Parathyroid adenoma (tissue), 2 donors: ENCODE measurements at regions not wholly inside any gene's neighbourhood (a gene's known extent, or its start where the extent isn't known, plus 50 kb on each side); places are given as distances from the start of the nearest gene placed in this dataset.

Experiments used
- H2AFZ ChIP-seq: fragments of 300-600 bp; sonication (generic); one replicate; pipeline ENCODE4 v1.7.0; 2017; ENCODE audit warnings: antibody characterized with exemption, mild to moderate bottlenecking
- H3K27ac ChIP-seq: fragments of 300-600 bp; sonication (generic); one replicate; pipeline ENCODE4 v1.7.0; 2017
- H3K27me3 ChIP-seq: fragments of 300-600 bp; sonication (generic); one replicate; pipeline ENCODE4 v1.7.0; 2017; ENCODE audit warnings: low read length; ENCODE audit not compliant: control insufficient read depth, insufficient read depth
- H3K36me3 ChIP-seq: fragments of 300-600 bp; sonication (generic); one replicate; pipeline ENCODE4 v1.7.0; 2017; ENCODE audit warnings: low read length; ENCODE audit not compliant: control insufficient read depth, insufficient read depth
- H3K4me1 ChIP-seq: fragments of 300-600 bp; sonication (generic); one replicate; pipeline ENCODE4 v1.7.0; 2017; ENCODE audit warnings: control low read depth
- H3K4me2 ChIP-seq: fragments of 300-600 bp; sonication (generic); one replicate; pipeline ENCODE4 v1.7.0; 2017; ENCODE audit warnings: low read length
- H3K4me3 ChIP-seq: fragments of 300-600 bp; sonication (generic); one replicate; pipeline ENCODE4 v1.7.0; 2017; ENCODE audit warnings: low read depth, low read length
- H3K79me2 ChIP-seq: fragments of 300-600 bp; sonication (generic); one replicate; pipeline ENCODE4 v1.7.0; 2017; ENCODE audit warnings: control low read depth
- H3K9ac ChIP-seq: fragments of 300-600 bp; sonication (generic); one replicate; pipeline ENCODE4 v1.7.0; 2017; ENCODE audit warnings: mild to moderate bottlenecking
- H3K9me3 ChIP-seq: fragments of 300-600 bp; sonication (generic); one replicate; pipeline ENCODE4 v1.7.0; 2017; ENCODE audit warnings: low read length; ENCODE audit not compliant: control insufficient read depth
- CTCF ChIP-seq: fragments of 300-600 bp; sonication (generic); IDR thresholded peaks from one replicate; pipeline ENCODE4 v1.7.0; 2017; ENCODE audit warnings: antibody characterized with exemption, mild to moderate bottlenecking
- donor health status: primary hyperparathyroidism.

DNA sequence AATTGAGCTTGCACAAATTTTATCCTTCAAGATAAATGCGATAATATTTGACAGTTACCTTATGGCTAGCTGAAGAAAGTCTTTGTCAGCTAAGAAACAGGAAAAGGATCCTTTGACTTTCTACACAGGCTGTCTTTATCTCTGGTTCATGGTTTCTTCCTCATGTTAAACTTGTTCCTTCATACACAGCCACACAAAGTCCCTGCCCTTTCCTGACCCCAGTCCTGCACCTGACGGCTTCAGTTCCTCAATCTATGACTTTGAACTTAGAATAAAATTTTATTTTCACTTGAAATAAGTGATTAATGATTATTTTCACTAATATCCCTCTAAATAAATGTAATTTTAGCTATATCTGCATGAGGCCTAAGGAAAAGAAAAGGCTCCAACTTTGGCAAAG lies 77.8 kb upstream of the PRSS1 start:
- H3K79me2 ChIP-seq, result no peaks in the 10 kb centered on the region
- no peak overlapping the region for H3K4me3 ChIP-seq
- no peaks in the 10 kb centered on the region for H3K9me3 ChIP-seq
- no peak overlapping the region for H3K4me2 ChIP-seq
- no peak overlapping the region for H3K9ac ChIP-seq
- no peaks in the 10 kb centered on the region for H3K36me3 ChIP-seq
- no peak overlapping the region for H2AFZ ChIP-seq
- TF ChIP-seq CTCF, result no peak
- H3K27ac ChIP-seq, result no peak overlapping the region
- peaks cover 3% of the 10 kb centered on the region for H3K4me1 ChIP-seq
- H3K27me3 ChIP-seq, result no peaks in the 10 kb centered on the region

DNA sequence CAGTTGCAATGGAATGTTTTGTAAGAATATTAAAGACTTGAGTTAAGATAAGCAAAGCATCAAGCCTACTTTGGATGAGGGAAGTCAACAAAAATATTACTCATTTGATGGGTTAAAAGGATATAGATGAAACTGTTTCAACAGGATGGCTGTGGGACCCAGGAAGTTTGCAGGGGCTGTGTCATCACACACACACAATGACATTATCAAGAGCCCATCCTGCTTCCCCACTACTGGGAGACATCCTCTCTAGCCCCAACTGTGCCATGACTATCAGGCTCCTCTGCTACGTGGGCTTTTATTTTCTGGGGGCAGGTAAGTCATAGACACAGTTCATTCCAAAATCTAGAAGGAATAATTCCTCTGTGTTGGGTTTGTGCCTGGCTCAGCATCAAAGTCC lies 78.8 kb upstream of the PRSS1 start:
- H2AFZ ChIP-seq, result no peak overlapping the region
- H3K4me1 ChIP-seq, result peaks cover 3% of the 10 kb centered on the region
- H3K79me2 ChIP-seq, result no peaks in the 10 kb centered on the region
- no peak overlapping the region for H3K27ac ChIP-seq
- H3K4me2 ChIP-seq, result no peak overlapping the region
- no peaks in the 10 kb centered on the region for H3K9me3 ChIP-seq
- no peak overlapping the region for H3K4me3 ChIP-seq
- no peak overlapping the region for H3K9ac ChIP-seq
- H3K27me3 ChIP-seq, result no peaks in the 10 kb centered on the region
- no peaks in the 10 kb centered on the region for H3K36me3 ChIP-seq
- TF ChIP-seq CTCF, result no peak

- H3K4me1 ChIP-seq, result peaks cover 3% of the 10 kb centered on the region
- no peak overlapping the region for H3K4me2 ChIP-seq
- peak; percentile 24 for TF ChIP-seq CTCF
- no peak overlapping the region for H2AFZ ChIP-seq
- H3K9ac ChIP-seq, result no peak overlapping the region
- H3K9me3 ChIP-seq, result no peaks in the 10 kb centered on the region
- H3K4me3 ChIP-seq, result no peak overlapping the region
- H3K36me3 ChIP-seq, result no peaks in the 10 kb centered on the region
- H3K27ac ChIP-seq, result no peak overlapping the region
- H3K79me2 ChIP-seq, result no peaks in the 10 kb centered on the region
- no peaks in the 10 kb centered on the region for H3K27me3 ChIP-seq
These were observed 80.1 kb upstream of the PRSS1 start for GRCh38 chr7:142669074-142669654.

DNA sequence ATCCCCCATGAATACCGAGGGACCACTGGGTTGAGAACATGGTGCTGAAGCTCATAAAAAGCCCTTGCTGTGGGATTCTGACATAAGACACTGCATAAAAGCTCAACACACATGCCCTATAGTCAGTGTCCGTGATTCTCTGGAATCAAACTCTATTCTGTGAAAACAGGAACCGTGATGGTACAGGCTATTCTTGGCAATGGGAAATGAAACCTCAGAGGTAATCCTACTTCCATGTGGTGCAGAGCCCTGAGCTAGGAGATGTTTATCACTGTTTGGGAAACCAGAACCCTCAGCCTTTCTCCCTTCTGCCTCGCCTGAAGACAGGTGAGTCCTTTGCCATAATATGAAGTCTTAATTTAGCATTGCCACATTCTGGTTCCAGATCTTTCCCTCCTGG lies 80.8 kb upstream of the PRSS1 start:
- no peak overlapping the region for H3K4me2 ChIP-seq
- H3K27me3 ChIP-seq, result no peaks in the 10 kb centered on the region
- no peak overlapping the region for H2AFZ ChIP-seq
- no peaks in the 10 kb centered on the region for H3K36me3 ChIP-seq
- TF ChIP-seq CTCF, result no peak
- no peaks in the 10 kb centered on the region for H3K79me2 ChIP-seq
- H3K27ac ChIP-seq, result no peak overlapping the region
- peaks cover 3% of the 10 kb centered on the region for H3K4me1 ChIP-seq
- no peak overlapping the region for H3K9ac ChIP-seq
- H3K9me3 ChIP-seq, result no peaks in the 10 kb centered on the region
- H3K4me3 ChIP-seq, result no peak overlapping the region

GRCh38 chr7:142657376-142657775 lies 91.9 kb upstream of the PRSS1 start:
- Histone ChIP-seq H3K4me2 (no peak overlapping the region), H3K9me3 (no peaks in the 10 kb centered on the region), H3K36me3 (no peaks in the 10 kb centered on the region), H3K27me3 (no peaks in the 10 kb centered on the region), H3K4me3 (no peak overlapping the region), H3K4me1 (no peaks in the 10 kb centered on the region), H3K79me2 (no peaks in the 10 kb centered on the region), H3K9ac (no peak overlapping the region), H2AFZ (no peak overlapping the region), H3K27ac (no peak overlapping the region)
- TF ChIP-seq CTCF, result no peak
